IPS DF 4.7 (cell line): ENCODE measurements at regions not wholly inside any gene's neighbourhood (a gene's known extent, or its start where the extent isn't known, plus 50 kb on each side); places are given as distances from the start of the nearest gene placed in this dataset.

ENCODE experiments used
- DNase-seq: peaks from one replicate; pipeline ENCODE4 v3.0.0-alpha.2; 2013; ENCODE audit warnings: low spot score; ENCODE audit errors: extremely low read depth

GRCh38 chr1:195574511-195574910 is 1033.7 kb downstream of the KCNT2 start:
- DNase-seq: no peak

DNA sequence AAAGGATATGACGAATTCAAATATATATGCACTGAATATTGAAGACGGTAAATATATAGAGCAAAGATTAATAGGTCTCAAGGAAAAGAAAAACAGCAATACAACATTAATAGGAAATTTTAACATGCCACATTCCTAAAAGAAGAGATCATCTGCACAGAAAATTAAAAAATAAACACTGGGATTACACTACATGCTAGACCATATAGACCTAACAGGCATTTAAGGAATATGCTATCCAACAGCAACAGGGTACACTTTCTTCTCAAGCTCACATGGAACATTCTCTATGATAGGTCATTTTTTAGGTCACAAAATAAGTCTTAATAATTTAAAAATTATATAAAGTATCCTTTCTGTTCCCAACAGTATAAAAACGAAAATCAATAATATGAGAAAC is 1038.3 kb downstream of the KCNT2 start:
- DNase-seq: no peak

DNA sequence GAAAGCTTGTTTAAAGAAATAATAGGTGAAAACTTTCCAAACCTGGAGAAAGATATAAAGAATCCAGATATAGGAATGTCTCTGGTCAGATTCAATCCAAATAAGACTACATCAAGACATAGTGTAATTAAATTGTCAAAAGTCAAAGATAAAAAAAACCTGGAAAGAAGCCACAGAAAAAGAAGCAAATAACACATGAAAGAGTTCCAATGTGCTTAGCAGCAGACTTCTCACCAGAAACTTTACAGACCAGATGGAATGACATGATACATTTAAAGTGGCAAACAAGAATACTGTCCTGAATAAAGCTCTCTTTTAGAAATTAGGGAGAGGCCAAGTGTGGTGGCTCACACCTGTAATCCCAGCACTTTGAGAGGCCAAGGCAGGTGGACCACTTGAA is 1039.9 kb downstream of the KCNT2 start:
- no peak for DNase-seq

DNA sequence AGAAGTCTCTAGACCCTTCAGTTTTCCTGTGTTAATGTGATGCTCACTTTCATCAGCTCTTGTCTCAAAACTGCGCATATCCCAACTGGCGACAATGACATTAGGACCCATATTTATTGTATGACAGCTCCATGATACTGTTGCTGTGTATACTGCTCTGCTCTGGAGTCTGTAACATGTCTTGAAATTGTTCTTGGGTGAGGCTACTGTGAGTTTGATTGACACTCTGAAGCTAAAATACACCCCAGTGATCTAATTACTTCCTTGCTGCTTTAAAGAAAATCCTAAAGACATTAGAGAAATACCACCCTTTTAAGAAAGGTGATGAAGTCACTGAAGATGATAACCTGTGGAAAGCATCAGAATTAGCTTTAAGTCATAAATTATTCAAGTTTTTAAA is 1046.2 kb downstream of the KCNT2 start:
- no peak for DNase-seq

DNA sequence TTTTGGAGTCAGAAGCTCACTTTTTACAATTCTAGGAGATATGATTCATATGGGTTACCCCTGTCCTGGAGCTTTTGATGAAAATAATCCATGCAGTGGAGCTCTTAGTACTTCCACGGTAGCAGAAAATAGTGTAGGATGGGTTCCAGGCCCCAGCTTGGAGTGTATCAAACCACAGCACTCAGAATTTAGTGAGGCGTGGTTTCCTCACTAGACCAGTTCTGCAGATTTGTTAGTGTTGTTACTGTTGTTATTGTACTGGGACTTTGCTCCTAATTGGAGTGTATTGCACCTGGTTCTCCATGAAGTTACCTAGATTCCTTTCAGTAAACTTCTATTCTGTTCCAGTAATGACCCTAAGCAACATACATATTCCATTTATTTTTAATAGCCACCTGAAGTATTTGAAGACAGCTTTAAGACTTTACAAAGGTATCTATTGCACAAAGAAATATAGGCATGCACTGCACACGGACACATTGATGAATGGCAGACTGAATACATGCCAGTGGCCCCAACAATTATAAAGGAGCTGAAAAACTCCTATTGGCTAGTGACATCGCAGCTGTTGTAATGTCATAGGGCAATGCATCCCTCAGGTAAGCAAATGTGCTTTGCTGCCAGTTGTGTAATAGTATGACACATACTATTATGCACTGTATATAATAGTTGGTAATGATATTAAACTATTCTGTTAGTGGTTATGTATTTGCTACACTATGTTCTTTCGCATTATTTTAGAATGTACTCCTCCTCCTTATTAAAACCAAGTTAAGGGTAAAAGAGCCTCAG is 1058.0 kb downstream of the KCNT2 start:
- DNase-seq: no peak

DNA sequence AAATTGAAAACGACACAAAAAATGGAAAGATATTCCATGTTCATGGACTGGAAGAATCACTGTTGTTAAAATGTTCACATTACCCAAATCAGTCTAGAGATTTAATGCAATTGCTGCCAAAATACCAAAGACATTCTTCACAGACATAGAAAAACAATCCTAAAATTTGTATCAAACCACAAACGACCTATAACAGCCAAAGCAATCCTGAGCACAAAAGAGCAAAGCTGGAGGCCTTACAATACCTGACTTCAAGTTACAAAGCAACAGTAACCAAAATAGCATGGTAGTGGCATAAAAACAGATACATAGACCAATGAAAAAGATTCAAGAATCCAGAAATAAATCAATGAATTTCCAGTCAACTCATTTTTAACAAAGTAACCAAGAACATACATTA is 1077.3 kb downstream of the KCNT2 start:
- no peak for DNase-seq

DNA sequence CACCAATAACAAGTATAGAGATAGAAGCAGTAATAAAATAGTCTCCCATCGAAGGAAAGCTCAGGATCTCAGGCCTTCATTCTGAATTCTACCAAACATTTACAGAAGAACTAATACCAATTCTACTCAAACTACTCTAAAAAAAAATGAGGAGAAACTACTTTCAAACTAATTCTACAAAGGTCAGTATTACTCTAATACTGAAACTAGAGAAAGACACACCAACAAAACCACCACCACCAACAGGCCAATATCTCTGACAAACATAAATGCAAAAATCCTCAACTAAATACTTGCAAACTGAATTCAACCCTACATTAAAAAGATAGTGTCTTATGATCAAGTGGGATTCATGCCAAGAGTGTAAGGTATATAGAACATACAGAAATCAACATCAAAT is 1078.4 kb downstream of the KCNT2 start:
- no peak for DNase-seq

GRCh38 chr1:195520757-195521156 is 1087.5 kb downstream of the KCNT2 start:
- no peak for DNase-seq

- DNase-seq: no peak
Observed at GRCh38 chr1:195516036-195516435, 1092.2 kb downstream of the KCNT2 start.

GRCh38 chr1:195511501-195511900 is 1096.7 kb downstream of the KCNT2 start:
- no peak for DNase-seq

DNA sequence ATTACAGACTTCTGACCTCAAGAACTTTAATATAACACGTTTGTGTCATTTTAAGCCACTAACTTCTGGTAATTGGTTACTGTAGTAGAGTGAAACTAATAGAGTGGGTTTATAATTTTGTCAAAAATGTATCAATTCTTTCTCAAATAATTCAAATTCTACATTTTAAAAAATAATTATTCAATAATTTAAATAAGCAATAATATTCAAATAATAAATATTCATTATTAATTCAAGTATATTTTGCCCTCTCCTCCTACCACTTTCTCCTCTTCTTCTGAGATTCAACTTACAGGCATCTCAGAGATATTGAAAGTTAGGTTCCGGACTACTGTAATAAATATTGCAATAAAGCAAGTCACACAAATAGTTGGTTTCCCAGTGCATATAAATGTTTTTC is 1107.1 kb downstream of the KCNT2 start:
- no peak for DNase-seq

- DNase-seq: peak; percentile 9
Observed at GRCh38 chr1:195495720-195496635, 1112.3 kb downstream of the KCNT2 start.

GRCh38 chr1:195482137-195482536 is 1126.1 kb downstream of the KCNT2 start:
- no peak for DNase-seq

DNA sequence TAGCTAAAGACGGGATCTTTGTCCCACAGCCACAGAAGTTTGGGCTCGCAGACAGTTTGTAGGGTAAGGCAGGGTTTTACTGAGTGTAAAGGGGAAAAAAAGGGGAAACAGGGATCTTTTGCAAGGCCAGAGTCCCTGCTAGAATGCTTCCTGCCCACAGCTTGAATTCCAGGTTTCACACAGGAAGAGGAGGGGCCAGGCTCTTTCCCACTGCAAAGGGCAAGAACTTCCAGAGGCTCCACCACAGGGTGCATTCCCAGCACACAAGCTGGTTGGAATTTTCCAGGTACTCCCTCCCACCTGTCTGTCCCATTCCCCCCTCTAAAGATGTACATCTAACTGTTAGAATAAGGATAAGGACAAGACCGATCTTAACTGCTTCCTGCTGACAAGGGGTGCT is 1126.9 kb downstream of the KCNT2 start:
- DNase-seq: peak; percentile 14

DNA sequence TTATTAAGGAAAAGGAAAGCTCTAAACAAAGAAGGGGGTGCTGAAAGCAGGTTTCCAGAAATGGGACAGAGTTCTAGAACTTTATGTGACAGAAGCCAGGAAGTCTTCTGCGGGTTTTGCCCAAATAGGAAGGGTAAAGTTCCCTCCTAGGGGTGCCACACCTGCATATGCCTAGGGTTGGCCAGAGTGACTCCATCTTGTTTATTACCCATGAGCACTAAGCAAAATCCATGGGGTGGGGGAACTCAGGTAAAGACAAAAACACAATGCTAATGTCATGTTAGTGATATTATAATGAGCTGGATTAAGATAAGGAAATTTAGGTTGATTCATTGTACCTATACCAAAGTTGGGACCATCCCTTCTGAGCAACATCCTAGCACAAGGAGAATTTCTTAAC is 1132.7 kb downstream of the KCNT2 start:
- no peak for DNase-seq

DNA sequence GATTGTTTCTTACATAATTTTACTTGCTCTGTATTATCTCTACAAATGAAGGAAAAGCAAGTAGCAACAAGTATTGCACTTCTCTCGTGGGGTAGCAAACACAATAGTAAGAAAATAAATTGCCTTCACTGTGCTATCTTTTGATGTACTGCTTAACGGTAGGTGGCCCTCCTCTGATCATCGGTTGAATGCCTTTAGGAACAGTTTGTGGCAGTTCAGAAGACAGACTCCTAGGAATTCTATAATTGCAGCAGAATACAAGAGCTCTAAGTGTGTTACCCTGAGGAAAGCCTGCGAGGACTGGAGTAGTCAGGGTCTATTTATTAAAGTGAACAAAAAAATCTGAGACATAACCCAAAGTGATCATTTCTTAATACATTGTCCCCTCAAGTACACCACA is 1135.9 kb downstream of the KCNT2 start:
- DNase-seq: no peak

DNA sequence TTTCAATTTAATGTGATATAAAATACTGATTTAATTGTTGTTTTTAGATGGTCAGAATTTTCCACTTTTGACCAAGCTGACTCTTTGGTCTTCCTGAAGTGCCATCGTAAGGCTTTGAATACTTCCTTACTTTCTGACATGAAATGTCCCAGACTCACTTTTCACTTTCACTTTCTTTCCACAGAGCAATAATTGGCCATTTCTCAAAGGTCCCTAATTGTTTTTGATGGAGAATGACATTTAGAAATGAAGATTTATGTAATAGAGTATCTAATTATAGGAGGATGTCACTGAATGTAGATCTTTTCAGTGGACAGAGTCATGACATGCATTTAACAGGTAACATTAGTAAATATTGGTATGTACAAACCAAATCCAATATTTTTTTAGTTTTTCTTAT is 1141.6 kb downstream of the KCNT2 start:
- DNase-seq: no peak

DNA sequence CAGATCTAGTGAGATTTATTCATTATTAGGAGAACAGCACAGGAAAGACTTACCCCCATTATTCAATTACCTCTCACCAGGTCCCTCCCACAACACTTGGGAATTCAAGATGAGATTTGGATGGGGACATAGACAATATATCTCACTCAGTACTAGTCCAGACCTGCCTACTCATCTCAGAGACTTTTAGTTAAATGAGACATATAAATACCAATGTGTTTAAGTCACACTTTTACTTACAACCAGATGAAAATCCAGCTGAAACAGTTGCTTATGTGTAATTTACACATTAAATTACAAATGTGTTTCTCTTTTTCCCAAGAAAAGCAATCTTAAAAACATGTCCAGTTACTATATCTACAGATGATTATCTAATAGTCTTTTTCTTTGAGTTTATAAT is 1145.6 kb downstream of the KCNT2 start:
- DNase-seq: no peak

DNA sequence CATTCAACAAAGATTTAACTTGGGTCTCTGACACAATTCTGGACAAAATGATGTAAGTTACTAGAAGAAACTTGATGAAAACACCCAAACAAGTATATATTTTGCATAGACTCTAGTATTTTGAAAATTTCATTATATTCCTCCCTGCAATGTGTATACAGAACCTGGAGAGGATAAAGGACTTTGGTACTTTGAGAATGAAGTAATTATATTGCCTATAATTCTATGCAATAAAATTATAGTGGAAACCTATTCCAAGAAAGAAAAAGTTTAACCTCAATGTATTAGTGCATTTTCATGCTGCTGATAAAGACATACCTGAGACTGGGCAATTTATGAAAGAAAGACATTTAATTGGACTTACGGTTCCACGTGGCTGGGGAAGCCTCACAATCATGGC is 1146.1 kb downstream of the KCNT2 start:
- DNase-seq: no peak

- DNase-seq: no peak
Observed at GRCh38 chr1:195458365-195458764, 1149.9 kb downstream of the KCNT2 start.

DNA sequence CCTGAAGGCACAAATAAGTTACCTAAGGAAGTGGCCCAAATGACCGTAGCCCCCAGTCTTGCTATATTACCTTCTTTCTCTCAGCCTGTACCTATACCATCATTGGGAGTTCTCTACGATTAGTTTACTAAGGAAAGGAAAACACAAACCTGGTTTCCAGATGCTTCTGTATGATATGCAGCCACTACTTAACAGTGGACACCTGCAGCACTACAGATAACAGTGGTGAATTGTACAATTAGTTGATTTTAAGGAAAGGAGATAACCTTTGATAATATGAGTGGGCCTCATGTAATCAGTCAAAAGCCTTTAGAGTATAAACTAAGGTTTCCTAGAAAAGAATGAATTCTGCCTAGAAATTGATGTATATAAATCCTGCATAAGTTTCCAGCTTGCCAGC is 1157.4 kb downstream of the KCNT2 start:
- no peak for DNase-seq

DNA sequence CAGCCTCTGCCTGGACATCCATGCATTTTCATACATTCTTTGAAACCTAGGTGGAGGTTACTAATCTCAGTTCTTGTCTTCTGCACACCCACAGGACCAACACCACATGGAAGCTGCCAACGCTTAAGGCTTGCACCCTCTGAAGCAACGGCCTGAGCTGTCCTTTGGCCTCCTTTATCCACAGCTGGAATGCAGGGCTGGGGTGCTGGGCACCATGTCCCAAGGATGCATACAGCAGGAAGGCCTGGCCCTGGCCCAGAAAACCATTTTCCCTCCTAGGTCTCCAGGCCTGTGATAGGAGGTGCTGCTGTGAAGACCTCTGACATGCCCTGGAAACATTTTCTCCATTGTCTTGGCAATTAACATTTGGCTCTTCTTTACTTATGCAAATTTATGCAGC is 1168.6 kb downstream of the KCNT2 start:
- no peak for DNase-seq
